HUES48 (cell line): ENCODE measurements at regions not wholly inside any gene's neighbourhood (a gene's known extent, or its start where the extent isn't known, plus 50 kb on each side); places are given as distances from the start of the nearest gene placed in this dataset.

Experiments used
- H3K27ac ChIP-seq: one replicate; pipeline ENCODE4 v1.7.0; 2013; ENCODE audit warnings: low read depth, low read length, inconsistent platforms
- H3K27me3 ChIP-seq: 2 replicates; pipeline ENCODE4 v1.6.1; 2013; ENCODE audit warnings: mild to moderate bottlenecking, low read length; ENCODE audit not compliant: control insufficient read depth, insufficient read depth
- H3K36me3 ChIP-seq: 2 replicates; pipeline ENCODE4 v1.6.1; 2013; ENCODE audit warnings: low read length; ENCODE audit not compliant: control insufficient read depth, insufficient read depth
- H3K4me1 ChIP-seq: 2 replicates; pipeline ENCODE4 v1.6.1; 2013; ENCODE audit warnings: mild to moderate bottlenecking, low read length; ENCODE audit not compliant: control insufficient read depth, insufficient read depth
- H3K4me3 ChIP-seq: 2 replicates; pipeline ENCODE4 v1.5.1; 2013; ENCODE audit warnings: mild to moderate bottlenecking, low read depth, low read length
- H3K9ac ChIP-seq: 2 replicates; pipeline ENCODE4 v1.6.1; 2013; ENCODE audit warnings: mild to moderate bottlenecking, low read depth, low read length, moderate library complexity
- H3K9me3 ChIP-seq: 2 replicates; pipeline ENCODE4 v1.6.1; 2013; ENCODE audit warnings: low read length; ENCODE audit not compliant: control insufficient read depth, insufficient read depth

DNA sequence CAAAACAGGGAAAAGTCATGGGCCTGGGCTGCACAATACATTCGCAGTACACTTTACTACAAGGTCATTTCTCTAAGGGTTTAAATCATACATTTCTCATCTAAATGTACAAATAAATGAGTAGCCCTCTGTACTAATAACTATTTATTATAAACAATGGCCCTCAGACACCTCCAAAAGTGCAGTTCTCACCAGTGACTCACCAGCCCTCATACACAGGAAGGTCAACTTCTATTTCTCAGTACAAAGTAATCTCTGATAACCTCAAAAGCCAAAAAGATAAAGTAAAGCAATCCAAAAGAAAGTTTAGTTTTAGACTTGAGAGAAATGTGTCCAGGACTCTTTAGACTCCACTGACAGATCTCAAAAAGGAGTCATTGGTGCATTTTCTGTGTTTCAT is 1258.1 kb upstream of the CDH6 start:
- no peaks in the 10 kb centered on the region for H3K4me1 ChIP-seq
- no peaks in the 10 kb centered on the region for H3K36me3 ChIP-seq
- no peaks in the 10 kb centered on the region for H3K27me3 ChIP-seq

DNA sequence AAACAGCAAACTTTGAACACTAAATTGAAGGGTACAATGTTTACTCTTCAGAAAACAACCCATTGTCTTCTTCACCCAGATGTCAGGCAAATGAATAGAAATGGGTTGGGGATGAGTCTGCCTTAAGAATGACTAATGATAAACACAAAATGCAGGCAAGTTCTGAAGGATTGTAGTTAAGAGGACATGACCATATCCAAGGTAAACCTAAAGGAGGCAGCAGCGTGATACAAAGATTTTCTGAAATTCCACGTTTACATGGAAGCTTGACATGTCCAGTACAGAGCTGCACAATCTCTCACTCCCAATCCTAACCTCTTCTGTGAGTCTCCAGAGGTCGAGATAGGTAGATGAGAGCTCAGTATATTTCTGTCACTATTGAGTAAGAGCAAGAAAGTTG is 1263.2 kb upstream of the CDH6 start:
- Histone ChIP-seq H3K9ac (no peak overlapping the region), H3K27ac (no peak overlapping the region), H3K9me3 (no peaks in the 10 kb centered on the region), H3K36me3 (no peaks in the 10 kb centered on the region), H3K27me3 (no peaks in the 10 kb centered on the region), H3K4me1 (no peaks in the 10 kb centered on the region), H3K4me3 (no peak overlapping the region)

More for the DNA sequence above, 1258.1 kb upstream of the CDH6 start:
- H3K9me3 ChIP-seq = no peaks in the 10 kb centered on the region
- no peak overlapping the region for H3K27ac ChIP-seq
- no peak overlapping the region for H3K9ac ChIP-seq
- no peak overlapping the region for H3K4me3 ChIP-seq

DNA sequence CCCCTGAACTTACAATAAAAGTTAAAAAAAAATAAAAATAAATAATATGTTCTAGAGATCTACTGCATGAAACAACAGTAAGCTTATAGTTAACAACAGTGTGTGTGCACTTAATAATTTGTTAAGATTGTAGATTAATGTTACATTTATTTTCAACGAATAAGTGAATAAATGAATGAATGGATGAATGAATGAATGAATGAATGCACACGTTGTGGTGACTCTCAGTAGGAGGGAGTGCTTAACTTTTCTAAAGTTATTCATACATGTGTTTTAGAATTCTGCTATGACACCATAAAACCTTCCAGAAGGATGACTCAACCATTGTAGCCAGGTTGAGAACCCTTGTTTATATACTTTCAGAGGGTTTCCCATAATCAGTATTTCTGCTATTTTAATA is 1269.4 kb upstream of the CDH6 start:
- Histone ChIP-seq H3K27ac (no peak overlapping the region), H3K4me3 (no peak overlapping the region), H3K9me3 (no peaks in the 10 kb centered on the region), H3K27me3 (no peaks in the 10 kb centered on the region), H3K9ac (no peak overlapping the region), H3K36me3 (no peaks in the 10 kb centered on the region), H3K4me1 (no peaks in the 10 kb centered on the region)

DNA sequence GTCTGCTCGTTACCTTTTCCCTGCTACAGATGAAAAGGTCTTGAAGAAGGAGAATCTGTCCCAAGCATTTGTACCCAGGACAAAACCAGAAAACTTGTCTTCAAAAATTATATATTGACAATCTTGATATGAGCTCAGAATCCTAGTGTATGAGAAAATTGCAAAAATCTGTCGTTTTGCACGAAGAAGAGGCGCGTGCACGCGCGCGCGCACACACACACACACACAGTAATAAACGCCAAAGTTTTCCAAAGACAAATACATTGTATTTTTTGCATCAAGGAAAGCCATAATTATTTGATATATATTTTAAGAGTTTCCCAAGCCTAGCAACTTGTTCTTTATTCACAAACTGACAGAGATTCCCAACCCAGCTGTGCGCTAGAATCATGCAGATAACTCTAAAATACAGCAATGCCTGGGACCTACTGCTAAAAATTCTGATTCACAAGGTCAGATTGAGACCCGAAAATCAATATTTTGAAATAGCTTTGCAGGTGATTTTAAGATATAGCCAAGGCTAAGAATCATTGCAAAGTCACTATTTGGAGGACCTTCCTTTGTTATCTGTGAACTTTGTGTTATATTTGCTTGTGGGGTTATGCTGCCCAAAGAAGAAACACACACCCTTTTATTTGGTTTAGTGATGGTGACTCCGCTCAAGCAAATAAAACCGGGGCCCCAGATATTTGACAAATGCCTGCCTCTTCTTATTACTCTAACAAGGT is 1287.7 kb upstream of the CDH6 start:
- Histone ChIP-seq H3K4me3 (no peak overlapping the region), H3K4me1 (no peaks in the 10 kb centered on the region), H3K9me3 (no peaks in the 10 kb centered on the region), H3K36me3 (no peaks in the 10 kb centered on the region), H3K27me3 (no peaks in the 10 kb centered on the region), H3K9ac (no peak overlapping the region), H3K27ac (no peak overlapping the region)

DNA sequence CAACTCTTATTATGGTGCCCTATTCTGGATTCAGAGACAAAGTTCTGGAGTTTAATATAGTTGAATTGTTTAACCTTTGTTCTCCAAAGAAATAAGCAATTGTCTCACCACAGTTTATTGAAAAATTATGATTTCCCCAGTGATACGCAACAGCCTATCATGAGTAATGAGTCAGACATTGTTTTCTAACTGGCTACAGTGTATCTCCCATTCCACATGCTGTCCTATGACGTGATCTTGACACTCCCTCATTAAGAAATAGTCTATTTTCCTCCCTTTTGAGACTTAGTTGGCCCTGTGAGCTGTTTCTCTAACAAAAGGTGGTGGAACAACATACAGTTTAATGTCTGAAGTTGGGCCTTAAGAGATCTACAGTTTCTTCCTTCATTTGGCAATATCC is 1290.6 kb upstream of the CDH6 start:
- Histone ChIP-seq H3K27ac (no peak overlapping the region), H3K9ac (no peak overlapping the region), H3K36me3 (no peaks in the 10 kb centered on the region), H3K4me1 (peaks cover 6% of the 10 kb centered on the region), H3K27me3 (no peaks in the 10 kb centered on the region), H3K9me3 (no peaks in the 10 kb centered on the region), H3K4me3 (no peak overlapping the region)

DNA sequence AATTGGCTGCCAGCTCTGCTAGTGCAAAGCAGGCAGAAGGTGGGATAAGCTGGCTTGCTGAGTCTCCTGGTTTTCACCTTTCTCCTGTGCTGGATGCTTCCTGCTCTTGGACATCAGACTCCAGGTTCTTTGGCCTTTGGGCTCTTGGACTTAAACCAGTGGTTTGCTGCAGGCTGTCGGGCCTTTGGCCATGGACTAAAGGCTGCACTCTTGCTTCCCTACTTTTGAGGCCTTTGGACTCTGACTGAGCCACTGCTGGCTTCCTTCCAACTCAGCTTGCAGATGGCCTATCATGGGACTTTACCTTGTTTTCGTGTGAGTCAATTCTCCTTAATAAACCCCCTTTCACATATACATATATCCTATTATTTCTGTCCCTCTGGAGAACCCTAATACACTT is 1293.9 kb upstream of the CDH6 start:
- Histone ChIP-seq H3K9ac (no peak overlapping the region), H3K4me3 (no peak overlapping the region), H3K9me3 (no peaks in the 10 kb centered on the region), H3K36me3 (no peaks in the 10 kb centered on the region), H3K27me3 (no peaks in the 10 kb centered on the region), H3K4me1 (peaks cover 9% of the 10 kb centered on the region), H3K27ac (no peak overlapping the region)

DNA sequence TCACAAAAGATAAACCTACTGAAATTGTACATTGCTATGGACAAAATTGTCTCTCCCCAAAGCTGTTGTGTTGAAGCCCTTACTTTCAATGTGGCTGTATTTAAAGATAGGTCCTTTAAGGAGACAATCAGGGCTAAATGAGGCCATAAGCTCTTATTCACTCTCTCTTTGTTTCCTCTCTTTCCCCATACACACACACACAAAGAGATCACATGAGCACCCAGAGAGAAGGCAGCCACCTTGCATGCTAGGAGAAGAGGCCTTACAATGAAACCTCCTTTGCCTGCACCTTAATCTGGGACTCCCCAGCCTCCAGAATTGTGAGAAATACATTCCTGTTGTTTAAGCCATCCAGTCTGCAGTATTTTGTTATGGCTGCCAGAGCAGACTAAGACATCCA is 1295.6 kb upstream of the CDH6 start:
- Histone ChIP-seq H3K9ac (no peak overlapping the region), H3K27me3 (no peaks in the 10 kb centered on the region), H3K27ac (peak overlapping the region; percentile 21), H3K4me3 (no peak overlapping the region), H3K36me3 (no peaks in the 10 kb centered on the region), H3K9me3 (no peaks in the 10 kb centered on the region), H3K4me1 (peaks cover 9% of the 10 kb centered on the region)

DNA sequence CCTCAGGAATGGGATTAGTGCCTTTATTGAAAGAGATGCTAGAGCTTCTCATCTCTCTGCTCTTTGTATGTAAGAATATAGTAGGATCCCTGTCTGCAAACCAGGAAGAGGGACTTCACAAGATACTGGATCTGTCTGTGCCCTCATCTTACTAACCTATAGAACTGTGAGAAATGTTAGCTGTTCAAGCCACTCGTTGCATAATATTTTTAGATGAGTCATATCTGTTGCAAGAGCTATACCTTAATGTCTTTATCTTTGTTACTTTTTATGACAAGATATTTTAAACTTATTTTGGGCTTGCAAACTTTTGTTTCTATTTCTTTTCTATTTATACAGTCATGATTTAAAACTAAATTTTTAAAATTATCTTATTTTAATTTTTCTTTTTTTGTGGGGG is 1296.8 kb upstream of the CDH6 start:
- Histone ChIP-seq H3K36me3 (no peaks in the 10 kb centered on the region), H3K27me3 (no peaks in the 10 kb centered on the region), H3K9me3 (no peaks in the 10 kb centered on the region), H3K4me3 (no peak overlapping the region), H3K4me1 (peaks cover 9% of the 10 kb centered on the region), H3K27ac (no peak overlapping the region), H3K9ac (no peak overlapping the region)

DNA sequence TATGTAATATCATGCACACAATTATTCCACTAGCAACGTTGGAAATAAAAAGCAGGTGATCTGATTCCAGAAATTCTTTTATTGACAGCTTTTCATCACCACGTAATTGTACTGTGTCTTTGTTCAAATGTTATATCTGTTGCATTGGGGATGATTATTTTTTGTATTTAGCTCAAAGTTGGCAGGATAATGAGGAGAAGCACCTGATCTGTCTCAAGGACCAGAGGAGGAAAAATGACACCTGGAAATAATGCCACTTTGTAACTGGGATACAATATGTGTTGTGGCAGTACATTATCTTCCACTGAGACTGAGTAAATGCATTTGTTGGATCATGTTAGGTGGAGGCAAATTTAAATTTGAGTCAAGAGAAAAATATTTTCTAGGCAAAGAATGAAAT is 1298.8 kb upstream of the CDH6 start:
- Histone ChIP-seq H3K4me1 (peaks cover 9% of the 10 kb centered on the region), H3K9me3 (no peaks in the 10 kb centered on the region), H3K4me3 (no peak overlapping the region), H3K27me3 (no peaks in the 10 kb centered on the region), H3K9ac (no peak overlapping the region), H3K36me3 (no peaks in the 10 kb centered on the region), H3K27ac (no peak overlapping the region)

DNA sequence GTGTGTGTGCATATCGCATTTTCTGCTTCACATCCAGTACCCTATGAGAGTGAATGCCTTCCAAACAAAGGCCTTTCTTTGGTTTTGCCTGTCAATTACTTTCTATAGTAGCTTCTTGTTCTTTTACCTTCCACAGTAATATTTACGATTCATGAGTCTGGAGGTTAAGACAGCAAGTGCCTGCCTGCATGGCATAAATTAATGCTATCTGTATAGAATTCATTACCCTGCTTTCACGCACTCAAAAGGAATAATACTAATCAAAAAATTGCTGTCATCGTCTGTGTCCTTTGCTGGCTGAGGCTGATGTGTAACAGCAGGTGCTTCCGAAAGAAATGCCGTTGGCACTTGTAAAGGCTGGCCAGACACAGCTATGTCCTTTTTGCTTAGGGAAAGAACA is 1304.4 kb upstream of the CDH6 start:
- no peak overlapping the region for H3K27ac ChIP-seq
- no peaks in the 10 kb centered on the region for H3K27me3 ChIP-seq
- no peak overlapping the region for H3K4me3 ChIP-seq
- no peaks in the 10 kb centered on the region for H3K36me3 ChIP-seq
- no peaks in the 10 kb centered on the region for H3K4me1 ChIP-seq
- no peak overlapping the region for H3K9ac ChIP-seq
- H3K9me3 ChIP-seq = no peaks in the 10 kb centered on the region

DNA sequence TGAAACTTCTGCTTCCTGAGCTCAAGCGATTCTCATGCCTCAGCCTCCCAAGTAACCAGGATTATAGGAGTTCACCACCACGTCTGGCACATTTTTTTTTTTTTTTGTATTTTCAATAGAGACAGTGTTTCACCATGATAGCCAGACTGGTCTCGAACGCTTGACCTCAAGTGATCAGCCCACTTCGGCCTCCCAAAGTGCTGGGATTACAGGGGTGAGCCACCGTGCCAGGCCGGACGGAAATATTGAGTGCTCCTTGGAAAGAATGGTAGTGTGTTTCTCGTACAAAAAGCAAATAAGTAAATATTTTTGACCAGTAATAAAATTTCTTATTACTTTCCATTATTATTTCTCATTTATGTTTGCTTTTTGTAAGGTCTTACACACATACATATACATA is 1307.9 kb upstream of the CDH6 start:
- no peak overlapping the region for H3K27ac ChIP-seq
- no peaks in the 10 kb centered on the region for H3K9me3 ChIP-seq
- no peak overlapping the region for H3K4me3 ChIP-seq
- no peaks in the 10 kb centered on the region for H3K36me3 ChIP-seq
- no peaks in the 10 kb centered on the region for H3K27me3 ChIP-seq
- H3K4me1 ChIP-seq = no peaks in the 10 kb centered on the region
- H3K9ac ChIP-seq = no peak overlapping the region

DNA sequence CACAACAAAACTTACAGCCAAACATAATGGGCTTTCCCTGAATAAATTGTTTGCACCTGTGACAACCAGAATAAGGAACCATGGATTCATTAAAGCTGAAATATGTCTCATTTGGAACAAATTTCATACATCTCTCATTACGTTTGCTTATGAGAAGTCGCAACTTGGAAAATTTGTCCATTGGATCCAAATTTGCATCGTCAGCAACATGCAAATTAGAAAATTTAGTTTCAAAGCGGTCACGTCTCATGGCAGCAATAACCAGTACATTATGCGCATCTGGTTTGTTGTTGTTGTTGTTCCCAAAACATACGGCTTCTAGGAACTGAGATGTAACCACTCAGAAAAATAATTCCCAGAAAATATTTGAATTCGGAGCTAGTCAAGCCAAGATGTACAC is 1311.5 kb upstream of the CDH6 start:
- no peak overlapping the region for H3K9ac ChIP-seq
- no peaks in the 10 kb centered on the region for H3K36me3 ChIP-seq
- H3K27me3 ChIP-seq = no peaks in the 10 kb centered on the region
- H3K27ac ChIP-seq = no peak overlapping the region
- no peak overlapping the region for H3K4me3 ChIP-seq
- no peaks in the 10 kb centered on the region for H3K4me1 ChIP-seq
- H3K9me3 ChIP-seq = no peaks in the 10 kb centered on the region
